WTC11 (cell line): ENCODE measurements at regions not wholly inside any gene's neighbourhood (a gene's known extent, or its start where the extent isn't known, plus 50 kb on each side); places are given as distances from the start of the nearest gene placed in this dataset.

ENCODE experiments used
- ATAC-seq: fragments of 200-7000 bp; cut with Tn5 transposase; 2 replicates; pipeline ENCODE4 v1.10.0; 2021; ENCODE audit warnings: mild to moderate bottlenecking, moderate library complexity
- CTCF ChIA-PET: fragments of 300-600 bp; sonication (Branson Sonifier 250); formaldehyde crosslinking; loops from one replicate; lab custom pipeline; 2021; ENCODE audit warnings: antibody characterized with exemption; lab: Charles Lee
- POLR2A ChIA-PET: fragments of 350-600 bp; sonication (Branson Sonifier 250); formaldehyde crosslinking; loops from one replicate; lab custom pipeline; 2021; ENCODE audit warnings: antibody characterized with exemption; lab: Charles Lee
- DNase-seq: peaks from one replicate; pipeline ENCODE4 v3.0.0; 2021; ENCODE audit warnings: low spot score
- H3K27ac Mint-ChIP-seq: 2 replicates; pipeline ENCODE4 v1.8.0; 2021; ENCODE audit warnings: mixed read lengths
- H3K27me3 Mint-ChIP-seq: 2 replicates; pipeline ENCODE4 v1.8.0; 2021; ENCODE audit warnings: low read depth, mild to moderate bottlenecking, moderate library complexity, mixed read lengths
- H3K36me3 Mint-ChIP-seq: 2 replicates; pipeline ENCODE4 v1.8.0; 2021; ENCODE audit warnings: mixed read lengths
- H3K4me1 Mint-ChIP-seq: 2 replicates; pipeline ENCODE4 v1.8.0; 2022; ENCODE audit warnings: mixed read lengths
- H3K4me3 Mint-ChIP-seq: 2 replicates; pipeline ENCODE4 v1.8.0; 2021; ENCODE audit warnings: mild to moderate bottlenecking, moderate library complexity, mixed read lengths
- H3K9me3 Mint-ChIP-seq: 2 replicates; pipeline ENCODE4 v1.8.0; 2021; ENCODE audit warnings: mixed read lengths
- CBFB ChIP-seq: sonication (generic); formaldehyde crosslinking; IDR thresholded peaks from 2 replicates; pipeline ENCODE4 v1.8.1; 2022; ENCODE audit warnings: mild to moderate bottlenecking, low read depth, missing genetic modification reagents
- CREM ChIP-seq: sonication (generic); formaldehyde crosslinking; IDR thresholded peaks from 2 replicates; pipeline ENCODE4 v1.8.1; 2022; ENCODE audit warnings: mild to moderate bottlenecking, missing genetic modification reagents, moderate library complexity
- ELF4 ChIP-seq: sonication (generic); formaldehyde crosslinking; IDR thresholded peaks from 2 replicates; pipeline ENCODE4 v1.8.1; 2022; ENCODE audit warnings: low read depth, mild to moderate bottlenecking, moderate library complexity, missing genetic modification reagents
- ESRRA ChIP-seq: sonication (generic); formaldehyde crosslinking; IDR thresholded peaks from 2 replicates; pipeline ENCODE4 v1.8.1; 2022; ENCODE audit warnings: mild to moderate bottlenecking, missing genetic modification reagents, borderline replicate concordance
- FOXP4 ChIP-seq: sonication (generic); formaldehyde crosslinking; IDR thresholded peaks from 2 replicates; pipeline ENCODE4 v1.8.0; 2022; ENCODE audit warnings: mild to moderate bottlenecking, missing genetic modification reagents
- GRHL2 ChIP-seq: fragments of 250-450 bp; sonication (Bioruptor Pico); IDR thresholded peaks from 2 replicates; pipeline ENCODE4 v1.8.0; 2022; ENCODE audit warnings: mild to moderate bottlenecking, moderate library complexity; ENCODE audit not compliant: insufficient replicate concordance, severe bottlenecking
- MAX ChIP-seq: sonication (generic); formaldehyde crosslinking; IDR thresholded peaks from 2 replicates; pipeline ENCODE4 v1.8.0; 2022; ENCODE audit warnings: mild to moderate bottlenecking, missing genetic modification reagents
- NR1H2 ChIP-seq: sonication (generic); formaldehyde crosslinking; IDR thresholded peaks from 2 replicates; pipeline ENCODE4 v1.9.0; 2021; ENCODE audit warnings: mild to moderate bottlenecking, moderate library complexity, missing genetic modification reagents
- NR2C2 ChIP-seq: sonication (generic); formaldehyde crosslinking; IDR thresholded peaks from 2 replicates; pipeline ENCODE4 v1.8.0; 2022; ENCODE audit warnings: mild to moderate bottlenecking, missing genetic modification reagents
- PRRX2 ChIP-seq: fragments of 250-450 bp; sonication (Bioruptor Pico); IDR thresholded peaks from 2 replicates; pipeline ENCODE4 v1.8.0; 2021; ENCODE audit warnings: mild to moderate bottlenecking
- RELA ChIP-seq: sonication (generic); formaldehyde crosslinking; IDR thresholded peaks from 2 replicates; pipeline ENCODE4 v1.8.1; 2022; ENCODE audit warnings: missing genetic modification reagents, mild to moderate bottlenecking, borderline replicate concordance
- SMAD3 ChIP-seq: sonication (generic); formaldehyde crosslinking; IDR thresholded peaks from 2 replicates; pipeline ENCODE4 v1.8.0; 2022; ENCODE audit warnings: missing genetic modification reagents, mild to moderate bottlenecking, borderline replicate concordance
- SMAD4 ChIP-seq: sonication (generic); formaldehyde crosslinking; IDR thresholded peaks from 2 replicates; pipeline ENCODE4 v1.8.0; 2022; ENCODE audit warnings: mild to moderate bottlenecking, missing genetic modification reagents
- SP1 ChIP-seq: sonication (generic); formaldehyde crosslinking; conservative IDR thresholded peaks from 2 replicates; pipeline ENCODE4 v1.8.1; 2022; ENCODE audit warnings: missing genetic modification reagents
- USF1 ChIP-seq: sonication (generic); formaldehyde crosslinking; IDR thresholded peaks from 2 replicates; pipeline ENCODE4 v1.8.0; 2022; ENCODE audit warnings: mild to moderate bottlenecking, missing genetic modification reagents
- ZNF423 ChIP-seq: fragments of 250-450 bp; sonication (Bioruptor Pico); IDR thresholded peaks from 2 replicates; pipeline ENCODE4 v2.1.2; 2022; ENCODE audit warnings: mild to moderate bottlenecking, moderate library complexity
- ZNF425 ChIP-seq: fragments of 250-450 bp; sonication (Bioruptor Pico); conservative IDR thresholded peaks from 2 replicates; pipeline ENCODE4 v1.9.0; 2021; ENCODE audit warnings: mild to moderate bottlenecking
- TF ChIP-seq, protein P1 (sequence below): sonication (generic); formaldehyde crosslinking; IDR thresholded peaks from 2 replicates; pipeline ENCODE4 v1.8.1; 2022; ENCODE audit warnings: mild to moderate bottlenecking, missing genetic modification reagents, moderate library complexity, borderline replicate concordance
- TF ChIP-seq, protein P2 (sequence below): fragments of 250-450 bp; sonication (Bioruptor Pico); IDR thresholded peaks from 2 replicates; pipeline ENCODE4 v1.9.0; 2021; ENCODE audit warnings: mild to moderate bottlenecking, borderline replicate concordance

DNA sequence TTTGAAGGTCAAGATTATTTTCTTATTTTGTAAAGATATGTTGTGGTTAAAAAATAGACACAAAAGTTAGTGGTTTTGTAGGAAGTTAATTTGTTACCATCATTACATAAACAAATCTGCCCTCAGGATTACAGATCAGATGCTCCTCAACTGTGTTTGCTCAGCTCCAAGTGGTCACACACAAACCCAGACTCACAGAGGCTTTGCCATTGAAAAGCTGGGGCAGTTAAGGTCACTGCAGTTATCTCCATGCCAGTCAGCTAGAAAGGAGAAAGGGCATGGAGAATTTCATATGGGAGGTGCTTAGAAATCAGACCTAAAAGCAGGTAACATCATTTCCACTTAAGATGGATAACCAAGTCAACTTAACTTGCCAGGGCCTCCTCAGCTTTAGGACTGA, 825.7 kb upstream of the GBE1 start:
- TF ChIP-seq RELA (CRISPR knock-in tag) (no peak), FOXP4 (CRISPR knock-in tag) (no peak), CREM (CRISPR knock-in tag) (no peak), PRRX2 (CRISPR knock-in tag) (no peak), NR1H2 (CRISPR knock-in tag) (no peak), SP1 (CRISPR knock-in tag) (no peak), CBFB (CRISPR knock-in tag) (no peak), NR2C2 (CRISPR knock-in tag) (no peak)
- TF ChIP-seq, protein P1, sequence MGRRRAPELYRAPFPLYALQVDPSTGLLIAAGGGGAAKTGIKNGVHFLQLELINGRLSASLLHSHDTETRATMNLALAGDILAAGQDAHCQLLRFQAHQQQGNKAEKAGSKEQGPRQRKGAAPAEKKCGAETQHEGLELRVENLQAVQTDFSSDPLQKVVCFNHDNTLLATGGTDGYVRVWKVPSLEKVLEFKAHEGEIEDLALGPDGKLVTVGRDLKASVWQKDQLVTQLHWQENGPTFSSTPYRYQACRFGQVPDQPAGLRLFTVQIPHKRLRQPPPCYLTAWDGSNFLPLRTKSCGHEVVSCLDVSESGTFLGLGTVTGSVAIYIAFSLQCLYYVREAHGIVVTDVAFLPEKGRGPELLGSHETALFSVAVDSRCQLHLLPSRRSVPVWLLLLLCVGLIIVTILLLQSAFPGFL (CRISPR knock-in tag) = no peak
- TF ChIP-seq, all 79 proteins: peak for 0
- Mint-ChIP-seq H3K27ac (no peak overlapping the region), H3K9me3 (peaks cover 6% of the 10 kb centered on the region), H3K27me3 (no peaks in the 10 kb centered on the region), H3K4me1 (no peaks in the 10 kb centered on the region), H3K36me3 (peaks cover 13% of the 10 kb centered on the region), H3K4me3 (no peak overlapping the region)
- no peak for DNase-seq
- ChIA-PET CTCF (no interaction called here), POLR2A (no interaction called here)
- no peak for ATAC-seq

GRCh38 chr3:82586414-82586813, 825.0 kb upstream of the GBE1 start:
- ChIA-PET POLR2A (no interaction called here), CTCF (no interaction called here)
- Mint-ChIP-seq H3K36me3 (peaks cover 13% of the 10 kb centered on the region), H3K4me3 (no peak overlapping the region), H3K9me3 (no peaks in the 10 kb centered on the region; the same call in 1 of the 2 replicates), H3K4me1 (no peaks in the 10 kb centered on the region), H3K27ac (no peak overlapping the region), H3K27me3 (no peaks in the 10 kb centered on the region)
- ATAC-seq (no peak), DNase-seq (no peak)
- TF ChIP-seq ESRRA (CRISPR knock-in tag) (no peak), SMAD3 (no peak), ZNF425 (CRISPR knock-in tag) (no peak), ELF4 (CRISPR knock-in tag) (no peak), USF1 (CRISPR knock-in tag) (no peak), ZNF423 (no peak), GRHL2 (CRISPR knock-in tag) (no peak), SMAD4 (CRISPR knock-in tag) (no peak), SP1 (CRISPR knock-in tag) (no peak), MAX (no peak)
- TF ChIP-seq, protein P1 (CRISPR knock-in tag) = no peak
- TF ChIP-seq, protein P2, sequence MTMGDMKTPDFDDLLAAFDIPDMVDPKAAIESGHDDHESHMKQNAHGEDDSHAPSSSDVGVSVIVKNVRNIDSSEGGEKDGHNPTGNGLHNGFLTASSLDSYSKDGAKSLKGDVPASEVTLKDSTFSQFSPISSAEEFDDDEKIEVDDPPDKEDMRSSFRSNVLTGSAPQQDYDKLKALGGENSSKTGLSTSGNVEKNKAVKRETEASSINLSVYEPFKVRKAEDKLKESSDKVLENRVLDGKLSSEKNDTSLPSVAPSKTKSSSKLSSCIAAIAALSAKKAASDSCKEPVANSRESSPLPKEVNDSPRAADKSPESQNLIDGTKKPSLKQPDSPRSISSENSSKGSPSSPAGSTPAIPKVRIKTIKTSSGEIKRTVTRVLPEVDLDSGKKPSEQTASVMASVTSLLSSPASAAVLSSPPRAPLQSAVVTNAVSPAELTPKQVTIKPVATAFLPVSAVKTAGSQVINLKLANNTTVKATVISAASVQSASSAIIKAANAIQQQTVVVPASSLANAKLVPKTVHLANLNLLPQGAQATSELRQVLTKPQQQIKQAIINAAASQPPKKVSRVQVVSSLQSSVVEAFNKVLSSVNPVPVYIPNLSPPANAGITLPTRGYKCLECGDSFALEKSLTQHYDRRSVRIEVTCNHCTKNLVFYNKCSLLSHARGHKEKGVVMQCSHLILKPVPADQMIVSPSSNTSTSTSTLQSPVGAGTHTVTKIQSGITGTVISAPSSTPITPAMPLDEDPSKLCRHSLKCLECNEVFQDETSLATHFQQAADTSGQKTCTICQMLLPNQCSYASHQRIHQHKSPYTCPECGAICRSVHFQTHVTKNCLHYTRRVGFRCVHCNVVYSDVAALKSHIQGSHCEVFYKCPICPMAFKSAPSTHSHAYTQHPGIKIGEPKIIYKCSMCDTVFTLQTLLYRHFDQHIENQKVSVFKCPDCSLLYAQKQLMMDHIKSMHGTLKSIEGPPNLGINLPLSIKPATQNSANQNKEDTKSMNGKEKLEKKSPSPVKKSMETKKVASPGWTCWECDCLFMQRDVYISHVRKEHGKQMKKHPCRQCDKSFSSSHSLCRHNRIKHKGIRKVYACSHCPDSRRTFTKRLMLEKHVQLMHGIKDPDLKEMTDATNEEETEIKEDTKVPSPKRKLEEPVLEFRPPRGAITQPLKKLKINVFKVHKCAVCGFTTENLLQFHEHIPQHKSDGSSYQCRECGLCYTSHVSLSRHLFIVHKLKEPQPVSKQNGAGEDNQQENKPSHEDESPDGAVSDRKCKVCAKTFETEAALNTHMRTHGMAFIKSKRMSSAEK (CRISPR knock-in tag) = no peak
